Endothelial cell of umbilical vein (primary cell): ENCODE measurements at regions not wholly inside any gene's neighbourhood (a gene's known extent, or its start where the extent isn't known, plus 50 kb on each side); places are given as distances from the start of the nearest gene placed in this dataset.

Source experiments
- BruUV-seq: library from RNA; stranded (reverse); fragments of 400-500 nt; replicated peaks from 2 replicates; lab custom pipeline; 2021; lab: Mats Ljungman, UMichigan
- CTCF ChIA-PET: fragments of 300-600, 350-600 bp; sonication (Branson Sonifier 250); formaldehyde crosslinking; loops from one replicate; lab custom pipeline; 2021; ENCODE audit warnings: antibody characterized with exemption, inconsistent platforms; lab: Charles Lee
- POLR2A ChIA-PET: fragments of 300-600, 350-600 bp; sonication (Branson Sonifier 250); formaldehyde crosslinking; loops from one replicate; lab custom pipeline; 2021; ENCODE audit warnings: antibody characterized with exemption, inconsistent platforms; lab: Charles Lee
- DNase-seq: peaks from one replicate; pipeline ENCODE4 v3.0.0-alpha.2; 2011; ENCODE audit warnings: low read depth, low spot score
- FAIRE-seq: peaks from 2 replicates; lab custom pipeline; 2011; peaks lifted over from hg19 to GRCh38; lab: Jason Lieb, UNC
- H2AFZ ChIP-seq: 2 replicates; pipeline ENCODE4 v1.6.0; 2012; ENCODE audit warnings: low read depth, low read length, control low read depth, inconsistent platforms
- H3K27ac ChIP-seq: 2 replicates; pipeline ENCODE4 v1.5.1; 2011; ENCODE audit warnings: low read depth, mild to moderate bottlenecking, control low read depth, low read length, moderate library complexity; ENCODE audit not compliant: insufficient read depth
- H3K27me3 ChIP-seq, 2 experiments: 2 replicates each; pipeline versions ENCODE4 v1.6.0 to v1.6.1; 2011; ENCODE audit warnings: low read length in 2 of 2, mixed read lengths in 1 of 2; ENCODE audit not compliant: control insufficient read depth in 2 of 2, insufficient read depth in 2 of 2
- H3K36me3 ChIP-seq, 2 experiments: 2 replicates in 1 of 2; 3 replicates in 1 of 2; pipeline ENCODE4 v1.5.1; 2011; ENCODE audit warnings: low read length in 2 of 2, mild to moderate bottlenecking in 1 of 2, moderate library complexity in 1 of 2; ENCODE audit not compliant: control insufficient read depth in 2 of 2, insufficient read depth in 2 of 2; ENCODE audit errors: extremely low read depth in 1 of 2
- H3K4me1 ChIP-seq: 3 replicates; pipeline ENCODE4 v1.5.1; 2011; ENCODE audit warnings: mild to moderate bottlenecking, low read length; ENCODE audit not compliant: control insufficient read depth, insufficient read depth; ENCODE audit errors: extremely low read depth
- H3K4me2 ChIP-seq: 2 replicates; pipeline ENCODE4 v1.6.1; 2011; ENCODE audit warnings: low read length, control low read depth, mixed read lengths; ENCODE audit not compliant: insufficient read depth
- H3K4me3 ChIP-seq, 3 experiments: fragments of 200-600 bp in 1 of 3; sonication (generic), shearing (Covaris generic) in 1 of 3; replicated peaks in 1 of 3; 2 replicates each; pipeline ENCODE4 v1.5.1; 2011 to 2016; ENCODE audit warnings: control low read depth in 3 of 3, low read length in 3 of 3, mild to moderate bottlenecking in 2 of 3, inconsistent platforms in 1 of 3, low read depth in 1 of 3, moderate library complexity in 1 of 3; ENCODE audit not compliant: insufficient read depth in 1 of 3
- H3K79me2 ChIP-seq: 2 replicates; pipeline ENCODE4 v1.6.0; 2012; ENCODE audit warnings: low read length, inconsistent platforms; ENCODE audit not compliant: control insufficient read depth, insufficient read depth
- H3K9ac ChIP-seq: replicated peaks from 2 replicates; pipeline ENCODE3; 2011; ENCODE audit warnings: low read length, control low read depth; ENCODE audit not compliant: insufficient read depth; ENCODE audit errors: extremely low read depth
- H3K9me1 ChIP-seq: replicated peaks from 3 replicates; pipeline ENCODE4 v1.6.0; 2011; ENCODE audit warnings: mild to moderate bottlenecking, low read length; ENCODE audit not compliant: control insufficient read depth, insufficient read depth; ENCODE audit errors: extremely low read depth
- H3K9me3 ChIP-seq: replicated peaks from 2 replicates; pipeline ENCODE4 v1.5.1; 2012; ENCODE audit warnings: low read length, inconsistent platforms; ENCODE audit not compliant: control insufficient read depth, insufficient read depth
- H4K20me1 ChIP-seq: replicated peaks from 2 replicates; pipeline ENCODE3; 2011; ENCODE audit warnings: mild to moderate bottlenecking, low read length; ENCODE audit not compliant: control insufficient read depth, insufficient read depth; ENCODE audit errors: extremely low read depth
- EZH2 ChIP-seq: IDR thresholded peaks from 2 replicates; pipeline ENCODE4 v1.6.1; 2012; ENCODE audit warnings: borderline replicate concordance, low read depth, mild to moderate bottlenecking, moderate library complexity, low read length, inconsistent platforms; ENCODE audit not compliant: severe bottlenecking
- FOS ChIP-seq: IDR thresholded peaks from 2 replicates; pipeline ENCODE4 v1.6.1; 2011; ENCODE audit warnings: mild to moderate bottlenecking, low read length, moderate library complexity, borderline replicate concordance; ENCODE audit not compliant: insufficient read depth
- GATA2 ChIP-seq: IDR thresholded peaks from 2 replicates; pipeline ENCODE4 v1.7.0; 2011; ENCODE audit warnings: low read depth, mild to moderate bottlenecking, moderate library complexity, mixed read lengths, low read length; ENCODE audit not compliant: insufficient read length, insufficient read depth
- JUN ChIP-seq: IDR thresholded peaks from 2 replicates; pipeline ENCODE4 v1.6.1; 2011; ENCODE audit warnings: borderline replicate concordance, low read depth; ENCODE audit not compliant: insufficient read length, insufficient read depth
- MAX ChIP-seq: IDR thresholded peaks from 2 replicates; pipeline ENCODE4 v1.6.1; 2011; ENCODE audit not compliant: insufficient read depth, insufficient read length
- MYC ChIP-seq: IDR thresholded peaks from one replicate; pipeline ENCODE4 v1.6.1; 2011; ENCODE audit warnings: mild to moderate bottlenecking, low read depth, low read length
- POLR2A ChIP-seq: IDR thresholded peaks from 2 replicates; pipeline ENCODE4 v1.6.1; 2012; ENCODE audit warnings: low read depth, mild to moderate bottlenecking, control low read depth, low read length
- POLR2AphosphoS5 ChIP-seq: IDR thresholded peaks from 2 replicates; pipeline ENCODE4 v1.6.1; 2012; ENCODE audit warnings: low read depth, mild to moderate bottlenecking, control low read depth, low read length, moderate library complexity; ENCODE audit not compliant: insufficient read depth
- dilution Hi-C: fragments of 300-500 bp; cut with MboI; formaldehyde crosslinking; loops from one replicate; pipeline ENCODE4 v1.15.0; 2019; ENCODE audit warnings: low sequenced_read_pairs; ENCODE audit not compliant: extremely low pct_ligation_motif_present
- intact Hi-C: fragments of 100-400 bp; cut with micrococcal nuclease; formaldehyde crosslinking; loops from one replicate; pipeline ENCODE4 v1.10.0; 2022
- TF ChIP-seq, protein P1 (sequence below), 2 donors: IDR thresholded peaks; 1 replicate in 1 of 2; 2 replicates in 1 of 2; pipeline ENCODE4 v1.5.1; 2011; ENCODE audit warnings: low read length in 2 of 2, mild to moderate bottlenecking in 2 of 2, moderate library complexity in 2 of 2, control low read depth in 1 of 2, inconsistent platforms in 1 of 2, low read depth in 1 of 2; ENCODE audit not compliant: insufficient read depth in 1 of 2; ENCODE audit errors: extremely low read depth in 1 of 2

- ChIA-PET CTCF (interaction anchor here (1.5 to 1.7 kb wide), 2 partner anchors 9 to 16 kb away, joined by 3 to 5 read pairs; no protein-coding TSS in a partner anchor), POLR2A (no interaction called here)
- dilution Hi-C loops, result no loop called here
- Histone ChIP-seq H4K20me1 (no peaks in the 10 kb centered on the region), H3K4me3 (no peak overlapping the region), H3K9me3 (no peaks in the 10 kb centered on the region), H3K4me2 (no peak overlapping the region), H3K4me1 (no peaks in the 10 kb centered on the region), H3K79me2 (no peaks in the 10 kb centered on the region), H3K9ac (no peak overlapping the region), H3K9me1 (no peaks in the 10 kb centered on the region), H3K36me3 (no peaks in the 10 kb centered on the region), H2AFZ (no peak overlapping the region), H3K27ac (no peak overlapping the region), H3K27me3 (no peaks in the 10 kb centered on the region)
- no TSS peak for BruUV-seq
- intact Hi-C loops, result no loop called here
- TF ChIP-seq GATA2, result no peak
- TF ChIP-seq FOS, result no peak
- TF ChIP-seq EZH2, result no peak
- TF ChIP-seq MYC, result no peak
- TF ChIP-seq POLR2AphosphoS5, result no peak
- no peak for TF ChIP-seq POLR2A
- TF ChIP-seq JUN, result no peak
- no peak for TF ChIP-seq MAX
- TF ChIP-seq, protein P1, sequence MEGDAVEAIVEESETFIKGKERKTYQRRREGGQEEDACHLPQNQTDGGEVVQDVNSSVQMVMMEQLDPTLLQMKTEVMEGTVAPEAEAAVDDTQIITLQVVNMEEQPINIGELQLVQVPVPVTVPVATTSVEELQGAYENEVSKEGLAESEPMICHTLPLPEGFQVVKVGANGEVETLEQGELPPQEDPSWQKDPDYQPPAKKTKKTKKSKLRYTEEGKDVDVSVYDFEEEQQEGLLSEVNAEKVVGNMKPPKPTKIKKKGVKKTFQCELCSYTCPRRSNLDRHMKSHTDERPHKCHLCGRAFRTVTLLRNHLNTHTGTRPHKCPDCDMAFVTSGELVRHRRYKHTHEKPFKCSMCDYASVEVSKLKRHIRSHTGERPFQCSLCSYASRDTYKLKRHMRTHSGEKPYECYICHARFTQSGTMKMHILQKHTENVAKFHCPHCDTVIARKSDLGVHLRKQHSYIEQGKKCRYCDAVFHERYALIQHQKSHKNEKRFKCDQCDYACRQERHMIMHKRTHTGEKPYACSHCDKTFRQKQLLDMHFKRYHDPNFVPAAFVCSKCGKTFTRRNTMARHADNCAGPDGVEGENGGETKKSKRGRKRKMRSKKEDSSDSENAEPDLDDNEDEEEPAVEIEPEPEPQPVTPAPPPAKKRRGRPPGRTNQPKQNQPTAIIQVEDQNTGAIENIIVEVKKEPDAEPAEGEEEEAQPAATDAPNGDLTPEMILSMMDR (IDR thresholded peaks at IDR 0.05; ENCODE audit: extremely low read depth in 1 of 2, insufficient read depth in 1 of 2, low read depth in 1 of 2, low read length in 2 of 2), result no peak
- DNase-seq (no peak), FAIRE-seq (no peak)
These were observed 481.9 kb downstream of the COG6 start for GRCh38 chr13:40137400-40137799.
